HEK293 (cell line): ENCODE measurements at regions not wholly inside any gene's neighbourhood (a gene's known extent, or its start where the extent isn't known, plus 50 kb on each side); places are given as distances from the start of the nearest gene placed in this dataset.

ENCODE experiments used
- CTCF ChIA-PET: fragments of 350-600 bp; formaldehyde crosslinking; extraction: SDS; loops from one replicate; lab custom pipeline; 2021; ENCODE audit warnings: antibody characterized with exemption; lab: Yijun Ruan, JAX
- POLR2A ChIA-PET: fragments of 300-600 bp; formaldehyde crosslinking; extraction: SDS; loops from one replicate; lab custom pipeline; 2020; ENCODE audit warnings: antibody characterized with exemption, inconsistent platforms; lab: Yijun Ruan, JAX
- H3K27ac ChIP-seq: fragments of 200-500 bp; sonication (Bioruptor generic); 2 replicates; pipeline ENCODE4 v1.5.1; 2014; ENCODE audit warnings: low read depth, low read length, control low read depth, inconsistent platforms; ENCODE audit errors: extremely low read depth
- H3K36me3 ChIP-seq, 2 experiments: fragments of 200-500 bp in 1 of 2; sonication (Bioruptor generic) in 1 of 2; 1 replicate in 1 of 2; 2 replicates in 1 of 2; pipeline ENCODE4 v1.5.1; 2014 to 2017; ENCODE audit warnings: inconsistent platforms in 2 of 2, low read length in 2 of 2; ENCODE audit not compliant: control insufficient read depth in 2 of 2, insufficient read depth in 1 of 2
- H3K4me1 ChIP-seq: fragments of 200-500 bp; sonication (Bioruptor generic); 2 replicates; pipeline ENCODE4 v1.5.1; 2014; ENCODE audit warnings: mild to moderate bottlenecking, low read length, inconsistent platforms; ENCODE audit not compliant: control insufficient read depth, insufficient read depth
- H3K4me3 ChIP-seq: 2 replicates; pipeline ENCODE4 v1.5.1; 2011; ENCODE audit warnings: low read depth, mild to moderate bottlenecking, control low read depth, low read length, moderate library complexity
- H3K9me3 ChIP-seq: fragments of 200-500 bp; sonication (Bioruptor generic); 2 replicates; pipeline ENCODE4 v1.5.1; 2014; ENCODE audit warnings: low read depth, low read length, inconsistent platforms; ENCODE audit not compliant: control insufficient read depth, insufficient read depth
- GFI1B ChIP-seq: fragments of 450-650 bp; formaldehyde crosslinking; IDR thresholded peaks from 2 replicates; pipeline ENCODE4 v1.5.1; 2016; ENCODE audit warnings: missing biosample characterization, missing genetic modification characterization
- GLI4 ChIP-seq: fragments of 450-650 bp; formaldehyde crosslinking; IDR thresholded peaks from 2 replicates; pipeline ENCODE4 v1.5.1; 2016; ENCODE audit warnings: missing biosample characterization, missing genetic modification characterization
- GLIS1 ChIP-seq: fragments of 450-650 bp; formaldehyde crosslinking; IDR thresholded peaks from 2 replicates; pipeline ENCODE4 v1.5.1; 2016; ENCODE audit warnings: missing biosample characterization, missing genetic modification characterization
- KLF10 ChIP-seq: fragments of 450-650 bp; IDR thresholded peaks from 2 replicates; pipeline ENCODE4 v1.5.1; 2018; ENCODE audit warnings: missing biosample characterization, mild to moderate bottlenecking, missing genetic modification characterization
- KLF8 ChIP-seq: fragments of 450-650 bp; formaldehyde crosslinking; IDR thresholded peaks from 2 replicates; pipeline ENCODE4 v1.5.1; 2016; ENCODE audit warnings: missing biosample characterization, missing genetic modification characterization
- PRDM10 ChIP-seq: fragments of 450-650 bp; formaldehyde crosslinking; IDR thresholded peaks from 2 replicates; pipeline ENCODE4 v1.5.1; 2016; ENCODE audit warnings: missing biosample characterization, missing genetic modification characterization
- SCRT2 ChIP-seq: fragments of 450-650 bp; formaldehyde crosslinking; IDR thresholded peaks from 2 replicates; pipeline ENCODE4 v1.5.1; 2016; ENCODE audit warnings: missing biosample characterization, missing genetic modification characterization
- SP7 ChIP-seq: fragments of 450-650 bp; formaldehyde crosslinking; IDR thresholded peaks from 2 replicates; pipeline ENCODE4 v1.5.1; 2016; ENCODE audit warnings: missing biosample characterization, missing genetic modification characterization
- YY2 ChIP-seq: fragments of 450-650 bp; formaldehyde crosslinking; IDR thresholded peaks from 2 replicates; pipeline ENCODE4 v1.5.1; 2016; ENCODE audit warnings: missing biosample characterization, missing genetic modification characterization
- ZBTB6 ChIP-seq: fragments of 450-650 bp; formaldehyde crosslinking; IDR thresholded peaks from 2 replicates; pipeline ENCODE4 v1.5.1; 2017; ENCODE audit warnings: missing biosample characterization, missing genetic modification characterization
- ZNF140 ChIP-seq: fragments of 450-650 bp; formaldehyde crosslinking; IDR thresholded peaks from 2 replicates; pipeline ENCODE4 v1.5.1; 2016; ENCODE audit warnings: missing biosample characterization, missing genetic modification characterization
- ZNF146 ChIP-seq: fragments of 450-650 bp; formaldehyde crosslinking; IDR thresholded peaks from 2 replicates; pipeline ENCODE4 v1.5.1; 2016; ENCODE audit warnings: missing biosample characterization, missing genetic modification characterization
- ZNF174 ChIP-seq: fragments of 450-650 bp; formaldehyde crosslinking; IDR thresholded peaks from 2 replicates; pipeline ENCODE4 v1.5.0; 2017; ENCODE audit warnings: missing biosample characterization, mild to moderate bottlenecking, missing genetic modification characterization
- ZNF202 ChIP-seq: fragments of 450-650 bp; formaldehyde crosslinking; IDR thresholded peaks from 2 replicates; pipeline ENCODE4 v1.5.1; 2016; ENCODE audit warnings: missing biosample characterization, missing genetic modification characterization, borderline replicate concordance
- ZNF214 ChIP-seq: fragments of 450-650 bp; formaldehyde crosslinking; IDR thresholded peaks from 2 replicates; pipeline ENCODE4 v1.5.1; 2017; ENCODE audit warnings: missing biosample characterization, mild to moderate bottlenecking, missing genetic modification characterization, borderline replicate concordance
- ZNF223 ChIP-seq: fragments of 450-650 bp; formaldehyde crosslinking; IDR thresholded peaks from 2 replicates; pipeline ENCODE4 v1.5.1; 2016; ENCODE audit warnings: missing biosample characterization, missing genetic modification characterization
- ZNF324 ChIP-seq: fragments of 450-650 bp; formaldehyde crosslinking; IDR thresholded peaks from 2 replicates; pipeline ENCODE4 v1.5.1; 2016; ENCODE audit warnings: missing biosample characterization, missing genetic modification characterization
- ZNF404 ChIP-seq: fragments of 450-650 bp; formaldehyde crosslinking; IDR thresholded peaks from 2 replicates; pipeline ENCODE4 v1.5.1; 2017; ENCODE audit warnings: missing biosample characterization, missing genetic modification characterization
- ZNF529 ChIP-seq: fragments of 450-650 bp; formaldehyde crosslinking; IDR thresholded peaks from 2 replicates; pipeline ENCODE4 v1.5.1; 2017; ENCODE audit warnings: missing genetic modification characterization, missing biosample characterization; ENCODE audit not compliant: insufficient replicate concordance
- ZNF585B ChIP-seq: fragments of 450-650 bp; formaldehyde crosslinking; IDR thresholded peaks from 2 replicates; pipeline ENCODE4 v1.5.1; 2016; ENCODE audit warnings: missing biosample characterization, missing genetic modification characterization
- ZNF670 ChIP-seq: fragments of 450-650 bp; formaldehyde crosslinking; IDR thresholded peaks from 2 replicates; pipeline ENCODE4 v1.5.1; 2016; ENCODE audit warnings: missing biosample characterization, missing genetic modification characterization, low read depth
- ZNF707 ChIP-seq: fragments of 450-650 bp; formaldehyde crosslinking; IDR thresholded peaks from 2 replicates; pipeline ENCODE4 v1.5.1; 2016; ENCODE audit warnings: missing biosample characterization, missing genetic modification characterization
- ZNF768 ChIP-seq: fragments of 450-650 bp; formaldehyde crosslinking; IDR thresholded peaks from 2 replicates; pipeline ENCODE4 v1.5.1; 2018; ENCODE audit warnings: missing biosample characterization, mild to moderate bottlenecking, missing genetic modification characterization
- ZNF830 ChIP-seq: fragments of 450-650 bp; IDR thresholded peaks from 2 replicates; pipeline ENCODE4 v1.5.0; 2018; ENCODE audit warnings: missing biosample characterization, missing genetic modification characterization, low read depth, mild to moderate bottlenecking, moderate library complexity

- TF ChIP-seq PRDM10 (tag by site-specific recombination) (no peak), ZNF202 (no peak)
Observed at GRCh38 chr6:88454658-88455057, 288.5 kb upstream of the CNR1 start (continued).

- no peaks in the 10 kb centered on the region for H3K4me1 ChIP-seq
- ChIA-PET POLR2A (no interaction called here), CTCF (no interaction called here)
Observed at GRCh38 chr6:88449770-88450169, 283.6 kb upstream of the CNR1 start.

GRCh38 chr6:88445188-88445965, 279.2 kb upstream of the CNR1 start:
- Histone ChIP-seq H3K36me3 (no peaks in the 10 kb centered on the region), H3K4me3 (no peak overlapping the region), H3K27ac (no peak overlapping the region), H3K4me1 (no peaks in the 10 kb centered on the region), H3K9me3 (no peaks in the 10 kb centered on the region)
- ChIA-PET POLR2A (no interaction called here), CTCF (no interaction called here)
- no peak for TF ChIP-seq SP7 (tag by site-specific recombination)
- TF ChIP-seq KLF8 (tag by site-specific recombination), result no peak
- no peak for TF ChIP-seq ZBTB6 (tag by site-specific recombination)
- TF ChIP-seq GLIS1, result no peak
- no peak for TF ChIP-seq GLI4 (tag by site-specific recombination)
- no peak for TF ChIP-seq ZNF146 (tag by site-specific recombination)
- no peak for TF ChIP-seq YY2 (tag by site-specific recombination)
- TF ChIP-seq ZNF214 (tag by site-specific recombination), result no peak
- TF ChIP-seq GFI1B (tag by site-specific recombination), result no peak
- TF ChIP-seq ZNF707, result no peak
- TF ChIP-seq ZNF670 (tag by site-specific recombination), result no peak
- TF ChIP-seq ZNF404, result no peak
- no peak for TF ChIP-seq ZNF585B
- TF ChIP-seq ZNF140 (tag by site-specific recombination), result no peak
- TF ChIP-seq ZNF529 (tag by site-specific recombination), result no peak
- TF ChIP-seq ZNF830 (tag by site-specific recombination), result no peak

More at GRCh38 chr6:88449770-88450169, 283.6 kb upstream of the CNR1 start:
- Histone ChIP-seq H3K36me3 (no peaks in the 10 kb centered on the region), H3K27ac (no peak overlapping the region), H3K4me3 (no peak overlapping the region), H3K9me3 (no peaks in the 10 kb centered on the region)
- no peak for TF ChIP-seq KLF10 (tag by site-specific recombination)
- no peak for TF ChIP-seq ZNF174 (tag by site-specific recombination)
- TF ChIP-seq ZNF223 (tag by site-specific recombination), result no peak
- no peak for TF ChIP-seq ZNF324
- no peak for TF ChIP-seq ZNF768 (tag by site-specific recombination)
- no peak for TF ChIP-seq SCRT2 (tag by site-specific recombination)
- TF ChIP-seq KLF8 (tag by site-specific recombination), result no peak
